HL-60 (cell line): ENCODE measurements at regions not wholly inside any gene's neighbourhood (a gene's known extent, or its start where the extent isn't known, plus 50 kb on each side); places are given as distances from the start of the nearest gene placed in this dataset.

Source experiments
- DNase-seq, 2 experiments: peaks; one replicate each; pipeline ENCODE4 v3.0.0-alpha.2; 2010 to 2020; ENCODE audit warnings: low read depth in 1 of 2, low spot score in 1 of 2
- H3K27ac ChIP-seq: fragments of 250-450 bp; sonication (Bioruptor Pico); replicated peaks from 2 replicates; pipeline ENCODE4 v1.5.1; 2020; ENCODE audit warnings: mild to moderate bottlenecking, moderate library complexity
- H3K27me3 ChIP-seq: fragments of 250-450 bp; sonication (Bioruptor Pico); 2 replicates; pipeline ENCODE4 v1.5.1; 2021; ENCODE audit warnings: mild to moderate bottlenecking, moderate library complexity; ENCODE audit not compliant: insufficient read depth, poor library complexity, severe bottlenecking
- H3K4me3 ChIP-seq: replicated peaks from 2 replicates; pipeline ENCODE4 v1.5.1; 2011; ENCODE audit warnings: mild to moderate bottlenecking, control low read depth, low read length; ENCODE audit not compliant: insufficient read depth
- GABPA ChIP-seq: IDR thresholded peaks from 2 replicates; pipeline ENCODE4 v1.6.1; 2012; ENCODE audit warnings: low read depth
- POLR2AphosphoS5 ChIP-seq: IDR thresholded peaks from 2 replicates; pipeline ENCODE4 v1.6.1; 2012; ENCODE audit warnings: low read depth
- REST ChIP-seq: IDR thresholded peaks from 2 replicates; pipeline ENCODE4 v1.6.1; 2012; ENCODE audit warnings: low read depth; ENCODE audit not compliant: insufficient replicate concordance
- SPI1 ChIP-seq: IDR thresholded peaks from 2 replicates; pipeline ENCODE4 v1.6.1; 2012; ENCODE audit warnings: low read depth, mild to moderate bottlenecking, borderline replicate concordance
- TF ChIP-seq, protein P1 (sequence below): IDR thresholded peaks from one replicate; pipeline ENCODE4 v1.5.1; 2011; ENCODE audit warnings: low read length, control low read depth, inconsistent platforms; ENCODE audit not compliant: insufficient read depth

- no peaks in the 10 kb centered on the region for H3K27me3 ChIP-seq
- H3K4me3 ChIP-seq, result no peak overlapping the region
- H3K27ac ChIP-seq, result no peak overlapping the region
- TF ChIP-seq SPI1, result no peak
- TF ChIP-seq POLR2AphosphoS5, result no peak
- TF ChIP-seq REST, result no peak
- TF ChIP-seq, protein P1, sequence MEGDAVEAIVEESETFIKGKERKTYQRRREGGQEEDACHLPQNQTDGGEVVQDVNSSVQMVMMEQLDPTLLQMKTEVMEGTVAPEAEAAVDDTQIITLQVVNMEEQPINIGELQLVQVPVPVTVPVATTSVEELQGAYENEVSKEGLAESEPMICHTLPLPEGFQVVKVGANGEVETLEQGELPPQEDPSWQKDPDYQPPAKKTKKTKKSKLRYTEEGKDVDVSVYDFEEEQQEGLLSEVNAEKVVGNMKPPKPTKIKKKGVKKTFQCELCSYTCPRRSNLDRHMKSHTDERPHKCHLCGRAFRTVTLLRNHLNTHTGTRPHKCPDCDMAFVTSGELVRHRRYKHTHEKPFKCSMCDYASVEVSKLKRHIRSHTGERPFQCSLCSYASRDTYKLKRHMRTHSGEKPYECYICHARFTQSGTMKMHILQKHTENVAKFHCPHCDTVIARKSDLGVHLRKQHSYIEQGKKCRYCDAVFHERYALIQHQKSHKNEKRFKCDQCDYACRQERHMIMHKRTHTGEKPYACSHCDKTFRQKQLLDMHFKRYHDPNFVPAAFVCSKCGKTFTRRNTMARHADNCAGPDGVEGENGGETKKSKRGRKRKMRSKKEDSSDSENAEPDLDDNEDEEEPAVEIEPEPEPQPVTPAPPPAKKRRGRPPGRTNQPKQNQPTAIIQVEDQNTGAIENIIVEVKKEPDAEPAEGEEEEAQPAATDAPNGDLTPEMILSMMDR, result no peak
- no peak for TF ChIP-seq GABPA
- no peak for DNase-seq
Measured at GRCh38 chrX:125533352-125533751, 213.7 kb downstream of the TEX13C start.

DNA sequence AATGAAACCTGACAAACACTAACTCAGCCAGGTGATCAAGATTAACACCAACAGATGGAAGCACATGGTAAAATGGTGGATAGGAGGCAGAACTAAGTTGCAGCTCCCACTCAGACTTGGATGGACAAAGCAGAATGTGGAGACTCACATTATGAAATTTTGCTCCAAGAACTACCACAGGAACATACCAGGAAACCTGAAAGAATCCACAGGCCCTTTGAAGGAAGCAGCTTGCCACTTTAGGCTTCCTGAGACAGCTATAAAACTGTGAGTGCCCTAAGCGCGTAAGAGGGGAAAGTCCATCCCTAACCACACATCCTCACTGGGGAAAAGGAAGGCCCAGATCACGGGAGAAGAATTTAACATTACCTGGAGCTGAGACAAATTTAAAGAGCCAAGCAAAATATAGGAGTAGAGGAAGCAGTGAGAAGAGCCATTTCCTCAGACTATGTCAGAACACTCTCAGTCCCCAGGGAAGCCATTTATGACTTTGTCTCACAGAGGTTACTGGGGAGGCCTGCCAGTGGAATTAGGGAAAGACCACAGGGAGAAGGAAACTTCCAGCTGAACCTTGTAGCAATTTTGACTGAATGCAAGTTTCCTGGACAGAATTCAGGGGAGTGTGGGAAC is 224.5 kb downstream of the TEX13C start:
- H3K4me3 ChIP-seq, result no peak overlapping the region
- DNase-seq, result no peak
- TF ChIP-seq GABPA (no peak), REST (no peak), SPI1 (no peak), POLR2AphosphoS5 (no peak)
- TF ChIP-seq, protein P1, result no peak
- H3K27ac ChIP-seq, result no peak overlapping the region
- no peaks in the 10 kb centered on the region for H3K27me3 ChIP-seq

DNA sequence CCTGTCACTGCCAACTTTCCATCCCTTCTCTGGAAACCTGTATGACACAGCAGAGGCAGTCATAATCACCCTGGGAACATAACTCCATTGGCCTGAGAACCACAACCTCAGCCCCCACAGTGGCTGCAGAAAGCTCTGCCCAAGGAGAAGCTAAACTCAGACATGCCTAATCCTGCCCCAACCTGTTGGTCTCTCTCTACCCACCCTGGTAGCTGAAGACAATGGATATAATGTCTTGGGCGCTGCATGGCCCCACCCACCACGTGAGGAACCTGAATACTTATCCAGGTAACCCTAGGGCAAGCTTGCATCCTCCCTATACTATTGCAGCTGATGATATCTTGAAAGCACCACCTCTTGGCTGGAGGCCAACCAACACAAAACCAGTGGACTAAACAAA is 225.2 kb downstream of the TEX13C start:
- TF ChIP-seq, protein P1, result no peak
- no peak for TF ChIP-seq GABPA
- TF ChIP-seq REST, result no peak
- H3K27ac ChIP-seq, result no peak overlapping the region
- no peak for DNase-seq
- H3K4me3 ChIP-seq, result no peak overlapping the region
- H3K27me3 ChIP-seq, result no peaks in the 10 kb centered on the region
